ENCODE measurements at regions not wholly inside any gene's neighbourhood (a gene's known extent, or its start where the extent isn't known, plus 50 kb on each side); places are given as distances from the start of the nearest gene placed in this dataset.

- intact Hi-C loops (cut with DNase I) = no loop called here
- ATAC-seq (ENCODE audit: low FRiP score) = no peak
- H3K27ac ChIP-seq (ENCODE audit: low read depth in 1 of 2, low read length in 2 of 2) = no peak overlapping the region
- peaks cover 1% of the 10 kb centered on the region for H3K9me3 ChIP-seq (ENCODE audit: control insufficient read depth, low read length)
- no peak for DNase-seq
- H3K4me1 ChIP-seq (ENCODE audit: control insufficient read depth in 1 of 2, insufficient read depth in 2 of 2, low read length in 2 of 2) = no peaks in the 10 kb centered on the region
- 92 to 94% methylated on average over 3 of the region's 3 CpGs for WGBS, 2 donors
- no peaks in the 10 kb centered on the region for H3K36me3 ChIP-seq (ENCODE audit: control insufficient read depth in 1 of 2, insufficient read depth in 2 of 2, low read length in 1 of 2)
- no peak overlapping the region for H3K4me3 ChIP-seq (ENCODE audit: low read length in 2 of 2)
- no peaks in the 10 kb centered on the region for H3K27me3 ChIP-seq (ENCODE audit: control insufficient read depth in 1 of 2, insufficient read depth in 2 of 2, low read length in 1 of 2)
Observed at GRCh38 chr6:165872311-165872710, 209.3 kb upstream of the PDE10A start.

- Histone ChIP-seq H3K4me3 (ENCODE audit: low read length in 2 of 2) (no peak overlapping the region), H3K27ac (ENCODE audit: low read depth in 1 of 2, low read length in 2 of 2) (no peak overlapping the region), H3K9me3 (ENCODE audit: control insufficient read depth, low read length) (peaks cover 1% of the 10 kb centered on the region), H3K4me1 (ENCODE audit: control insufficient read depth in 1 of 2, insufficient read depth in 2 of 2, low read length in 2 of 2) (no peaks in the 10 kb centered on the region), H3K27me3 (ENCODE audit: control insufficient read depth in 1 of 2, insufficient read depth in 2 of 2, low read length in 1 of 2) (no peaks in the 10 kb centered on the region), H3K36me3 (ENCODE audit: control insufficient read depth in 1 of 2, insufficient read depth in 2 of 2, low read length in 1 of 2) (no peaks in the 10 kb centered on the region)
- DNase-seq = no peak
- ATAC-seq (ENCODE audit: low FRiP score) = no peak
- intact Hi-C loops (cut with DNase I) = no loop called here
- WGBS, 2 donors = 96 to 97% methylated on average over 3 of the region's 3 CpGs
Observed at GRCh38 chr6:165871571-165871970, 208.5 kb upstream of the PDE10A start.

- ATAC-seq (ENCODE audit: low FRiP score) (no peak), DNase-seq (no peak)
- WGBS, 2 donors = 95 to 96% methylated on average over 3 of the region's 3 CpGs
- H3K9me3 ChIP-seq (ENCODE audit: control insufficient read depth, low read length) = peaks cover 5% of the 10 kb centered on the region
- no peak overlapping the region for H3K4me3 ChIP-seq (ENCODE audit: low read length in 2 of 2)
- H3K27ac ChIP-seq (ENCODE audit: low read depth in 1 of 2, low read length in 2 of 2) = no peak overlapping the region
- no peaks in the 10 kb centered on the region for H3K36me3 ChIP-seq (ENCODE audit: control insufficient read depth in 1 of 2, insufficient read depth in 2 of 2, low read length in 1 of 2)
- H3K4me1 ChIP-seq (ENCODE audit: control insufficient read depth in 1 of 2, insufficient read depth in 2 of 2, low read length in 2 of 2) = no peaks in the 10 kb centered on the region
- intact Hi-C loops (cut with DNase I) = no loop called here
- no peaks in the 10 kb centered on the region for H3K27me3 ChIP-seq (ENCODE audit: control insufficient read depth in 1 of 2, insufficient read depth in 2 of 2, low read length in 1 of 2)
Observed at GRCh38 chr6:165869526-165869925, 206.5 kb upstream of the PDE10A start.

- Histone ChIP-seq H3K36me3 (ENCODE audit: control insufficient read depth in 1 of 2, insufficient read depth in 2 of 2, low read length in 1 of 2) (no peaks in the 10 kb centered on the region), H3K27ac (ENCODE audit: low read depth in 1 of 2, low read length in 2 of 2) (no peak overlapping the region), H3K4me1 (ENCODE audit: control insufficient read depth in 1 of 2, insufficient read depth in 2 of 2, low read length in 2 of 2) (no peaks in the 10 kb centered on the region), H3K27me3 (ENCODE audit: control insufficient read depth in 1 of 2, insufficient read depth in 2 of 2, low read length in 1 of 2) (no peaks in the 10 kb centered on the region), H3K4me3 (ENCODE audit: low read length in 2 of 2) (no peak overlapping the region), H3K9me3 (ENCODE audit: control insufficient read depth, low read length) (peaks cover 3% of the 10 kb centered on the region)
- intact Hi-C loops (cut with DNase I) = no loop called here
- ATAC-seq (ENCODE audit: low FRiP score) (no peak), DNase-seq (no peak)
- WGBS, 2 donors = 63 to 100% methylated on average over 1 of the region's 1 CpG
Observed at GRCh38 chr6:165864925-165865324, 201.9 kb upstream of the PDE10A start.

- no peak overlapping the region for H3K27ac ChIP-seq (ENCODE audit: low read depth in 1 of 2, low read length in 2 of 2)
- ATAC-seq (ENCODE audit: low FRiP score) = no peak
- no peak for DNase-seq
- intact Hi-C loops (cut with DNase I) = no loop called here
- H3K27me3 ChIP-seq (ENCODE audit: control insufficient read depth in 1 of 2, insufficient read depth in 2 of 2, low read length in 1 of 2) = no peaks in the 10 kb centered on the region
- no peak overlapping the region for H3K4me3 ChIP-seq (ENCODE audit: low read length in 2 of 2)
- peaks cover 3% of the 10 kb centered on the region for H3K9me3 ChIP-seq (ENCODE audit: control insufficient read depth, low read length)
- no peaks in the 10 kb centered on the region for H3K4me1 ChIP-seq (ENCODE audit: control insufficient read depth in 1 of 2, insufficient read depth in 2 of 2, low read length in 2 of 2)
- no peaks in the 10 kb centered on the region for H3K36me3 ChIP-seq (ENCODE audit: control insufficient read depth in 1 of 2, insufficient read depth in 2 of 2, low read length in 1 of 2)
Observed at GRCh38 chr6:165864218-165864617, 201.2 kb upstream of the PDE10A start.

GRCh38 chr6:165863801-165864200 is 200.8 kb upstream of the PDE10A start:
- Histone ChIP-seq H3K4me1 (ENCODE audit: control insufficient read depth in 1 of 2, insufficient read depth in 2 of 2, low read length in 2 of 2) (no peaks in the 10 kb centered on the region), H3K27ac (ENCODE audit: low read depth in 1 of 2, low read length in 2 of 2) (no peak overlapping the region), H3K36me3 (ENCODE audit: control insufficient read depth in 1 of 2, insufficient read depth in 2 of 2, low read length in 1 of 2) (no peaks in the 10 kb centered on the region), H3K9me3 (ENCODE audit: control insufficient read depth, low read length) (peaks cover 3% of the 10 kb centered on the region), H3K4me3 (ENCODE audit: low read length in 2 of 2) (no peak overlapping the region), H3K27me3 (ENCODE audit: control insufficient read depth in 1 of 2, insufficient read depth in 2 of 2, low read length in 1 of 2) (no peaks in the 10 kb centered on the region)
- WGBS, 2 donors = 73 to 79% methylated on average over 3 of the region's 3 CpGs
- DNase-seq = no peak
- intact Hi-C loops (cut with DNase I) = no loop called here
- ATAC-seq (ENCODE audit: low FRiP score) = no peak

- intact Hi-C loops (cut with DNase I) = no loop called here
Observed at GRCh38 chr6:165862813-165863212, 199.8 kb upstream of the PDE10A start.

GRCh38 chr6:165861226-165861625 is 198.2 kb upstream of the PDE10A start:
- WGBS, 2 donors = 80 to 81% methylated on average over 6 of the region's 6 CpGs
- intact Hi-C loops (cut with DNase I) = no loop called here
- ATAC-seq (ENCODE audit: low FRiP score) (no peak), DNase-seq (no peak)
- Histone ChIP-seq H3K27me3 (ENCODE audit: control insufficient read depth in 1 of 2, insufficient read depth in 2 of 2, low read length in 1 of 2) (no peaks in the 10 kb centered on the region), H3K27ac (ENCODE audit: low read depth in 1 of 2, low read length in 2 of 2) (no peak overlapping the region), H3K36me3 (ENCODE audit: control insufficient read depth in 1 of 2, insufficient read depth in 2 of 2, low read length in 1 of 2) (no peaks in the 10 kb centered on the region), H3K4me3 (ENCODE audit: low read length in 2 of 2) (no peak overlapping the region), H3K9me3 (ENCODE audit: control insufficient read depth, low read length) (peaks cover 2% of the 10 kb centered on the region), H3K4me1 (ENCODE audit: control insufficient read depth in 1 of 2, insufficient read depth in 2 of 2, low read length in 2 of 2) (no peaks in the 10 kb centered on the region)

More at GRCh38 chr6:165862813-165863212, 199.8 kb upstream of the PDE10A start:
- Histone ChIP-seq H3K9me3 (ENCODE audit: control insufficient read depth, low read length) (peaks cover 3% of the 10 kb centered on the region), H3K4me1 (ENCODE audit: control insufficient read depth in 1 of 2, insufficient read depth in 2 of 2, low read length in 2 of 2) (no peaks in the 10 kb centered on the region), H3K27me3 (ENCODE audit: control insufficient read depth in 1 of 2, insufficient read depth in 2 of 2, low read length in 1 of 2) (no peaks in the 10 kb centered on the region), H3K36me3 (ENCODE audit: control insufficient read depth in 1 of 2, insufficient read depth in 2 of 2, low read length in 1 of 2) (no peaks in the 10 kb centered on the region), H3K4me3 (ENCODE audit: low read length in 2 of 2) (no peak overlapping the region), H3K27ac (ENCODE audit: low read depth in 1 of 2, low read length in 2 of 2) (no peak overlapping the region)
- DNase-seq (no peak), ATAC-seq (ENCODE audit: low FRiP score) (no peak)
- WGBS, 2 donors = 89% methylated on average over 4 of the region's 4 CpGs

GRCh38 chr6:165858586-165858985 is 195.5 kb upstream of the PDE10A start:
- no peaks in the 10 kb centered on the region for H3K36me3 ChIP-seq (ENCODE audit: control insufficient read depth in 1 of 2, insufficient read depth in 2 of 2, low read length in 1 of 2)
- intact Hi-C loops (cut with DNase I) = no loop called here
- no peaks in the 10 kb centered on the region for H3K27me3 ChIP-seq (ENCODE audit: control insufficient read depth in 1 of 2, insufficient read depth in 2 of 2, low read length in 1 of 2)
- H3K4me1 ChIP-seq (ENCODE audit: control insufficient read depth in 1 of 2, insufficient read depth in 2 of 2, low read length in 2 of 2) = no peaks in the 10 kb centered on the region
- no peak overlapping the region for H3K27ac ChIP-seq (ENCODE audit: low read depth in 1 of 2, low read length in 2 of 2)
- ATAC-seq (ENCODE audit: low FRiP score) (no peak), DNase-seq (no peak)
- H3K4me3 ChIP-seq (ENCODE audit: low read length in 2 of 2) = no peak overlapping the region
- no peaks in the 10 kb centered on the region for H3K9me3 ChIP-seq (ENCODE audit: control insufficient read depth, low read length)
- 56 to 63% methylated on average over 1 of the region's 1 CpG for WGBS, 2 donors

All from aorta (tissue), 5 donors.